DMS153 treated with DMSO at 0.1 percent for 48 hours (cell line): ENCODE measurements at regions not wholly inside any gene's neighbourhood (a gene's known extent, or its start where the extent isn't known, plus 50 kb on each side); places are given as distances from the start of the nearest gene placed in this dataset.
"Not testable (repeated sequence)": the region's sequence is repeated elsewhere in the genome, so short reads cannot be mapped to it uniquely, and the experiment has no call there.

ENCODE experiments used
- DNase-seq: peaks from one replicate; lab custom pipeline; 2025; ENCODE audit not compliant: unreplicated experiment; lab: John Stamatoyannopoulos, UW

- no peak for DNase-seq
These were observed 324.8 kb upstream of the INTU start for GRCh38 chr4:127307996-127308395.

GRCh38 chr4:127309369-127310102 is 323.2 kb upstream of the INTU start:
- DNase-seq: no peak

GRCh38 chr4:127311371-127311770 is 321.4 kb upstream of the INTU start:
- DNase-seq: no peak

GRCh38 chr4:127311924-127312323 is 320.8 kb upstream of the INTU start:
- DNase-seq: no peak

GRCh38 chr4:127313767-127314166 is 319.0 kb upstream of the INTU start:
- no peak for DNase-seq

GRCh38 chr4:127327491-127327890 is 305.3 kb upstream of the INTU start:
- no peak for DNase-seq

GRCh38 chr4:127335073-127335620 is 297.6 kb upstream of the INTU start:
- no peak for DNase-seq

- no peak for DNase-seq
These were observed 297.0 kb upstream of the INTU start for GRCh38 chr4:127335732-127336131.

- not testable (repeated sequence) for DNase-seq
These were observed 289.6 kb upstream of the INTU start for GRCh38 chr4:127343123-127343522.

- DNase-seq: no peak
These were observed 288.7 kb upstream of the INTU start for GRCh38 chr4:127344071-127344470.

GRCh38 chr4:127347936-127348335 is 284.8 kb upstream of the INTU start:
- no peak for DNase-seq

GRCh38 chr4:127352220-127353113 is 280.3 kb upstream of the INTU start:
- DNase-seq: no peak

GRCh38 chr4:127355743-127356142 is 277.0 kb upstream of the INTU start:
- DNase-seq: no peak

GRCh38 chr4:127357765-127358164 is 275.0 kb upstream of the INTU start:
- DNase-seq: no peak

- DNase-seq: no peak
These were observed 270.1 kb upstream of the INTU start for GRCh38 chr4:127362686-127363085.

GRCh38 chr4:127364397-127364796 is 268.4 kb upstream of the INTU start:
- no peak for DNase-seq

- DNase-seq: no peak
These were observed 267.8 kb upstream of the INTU start for GRCh38 chr4:127364911-127365310.

GRCh38 chr4:127370604-127371003 is 262.2 kb upstream of the INTU start:
- DNase-seq: no peak

- DNase-seq: no peak
These were observed 253.3 kb upstream of the INTU start for GRCh38 chr4:127379499-127379898.

- not testable (repeated sequence) for DNase-seq
These were observed 252.8 kb upstream of the INTU start for GRCh38 chr4:127379948-127380347.

- DNase-seq: no peak
These were observed 249.1 kb upstream of the INTU start for GRCh38 chr4:127383666-127384065.

GRCh38 chr4:127394516-127394915 is 238.2 kb upstream of the INTU start:
- DNase-seq: no peak
